VCaP (cell line): ENCODE measurements at regions not wholly inside any gene's neighbourhood (a gene's known extent, or its start where the extent isn't known, plus 50 kb on each side); places are given as distances from the start of the nearest gene placed in this dataset.

Experiments used
- H3K27ac ChIP-seq: fragments of 450-650 bp; 2 replicates; pipeline ENCODE4 v1.5.1; 2017
- TF ChIP-seq, protein P1 (sequence below): fragments of 450-650 bp; conservative IDR thresholded peaks from 2 replicates; pipeline ENCODE4 v1.5.1; 2017; ENCODE audit warnings: mild to moderate bottlenecking, moderate library complexity

- TF ChIP-seq, protein P1, sequence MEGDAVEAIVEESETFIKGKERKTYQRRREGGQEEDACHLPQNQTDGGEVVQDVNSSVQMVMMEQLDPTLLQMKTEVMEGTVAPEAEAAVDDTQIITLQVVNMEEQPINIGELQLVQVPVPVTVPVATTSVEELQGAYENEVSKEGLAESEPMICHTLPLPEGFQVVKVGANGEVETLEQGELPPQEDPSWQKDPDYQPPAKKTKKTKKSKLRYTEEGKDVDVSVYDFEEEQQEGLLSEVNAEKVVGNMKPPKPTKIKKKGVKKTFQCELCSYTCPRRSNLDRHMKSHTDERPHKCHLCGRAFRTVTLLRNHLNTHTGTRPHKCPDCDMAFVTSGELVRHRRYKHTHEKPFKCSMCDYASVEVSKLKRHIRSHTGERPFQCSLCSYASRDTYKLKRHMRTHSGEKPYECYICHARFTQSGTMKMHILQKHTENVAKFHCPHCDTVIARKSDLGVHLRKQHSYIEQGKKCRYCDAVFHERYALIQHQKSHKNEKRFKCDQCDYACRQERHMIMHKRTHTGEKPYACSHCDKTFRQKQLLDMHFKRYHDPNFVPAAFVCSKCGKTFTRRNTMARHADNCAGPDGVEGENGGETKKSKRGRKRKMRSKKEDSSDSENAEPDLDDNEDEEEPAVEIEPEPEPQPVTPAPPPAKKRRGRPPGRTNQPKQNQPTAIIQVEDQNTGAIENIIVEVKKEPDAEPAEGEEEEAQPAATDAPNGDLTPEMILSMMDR = no peak
- H3K27ac ChIP-seq = no peak overlapping the region
Observed at GRCh38 chr16:51592001-51592501, 441.0 kb upstream of the SALL1 start.

GRCh38 chr16:51591480-51591879 lies 440.4 kb upstream of the SALL1 start:
- no peak overlapping the region for H3K27ac ChIP-seq
- TF ChIP-seq, protein P1 = no peak

DNA sequence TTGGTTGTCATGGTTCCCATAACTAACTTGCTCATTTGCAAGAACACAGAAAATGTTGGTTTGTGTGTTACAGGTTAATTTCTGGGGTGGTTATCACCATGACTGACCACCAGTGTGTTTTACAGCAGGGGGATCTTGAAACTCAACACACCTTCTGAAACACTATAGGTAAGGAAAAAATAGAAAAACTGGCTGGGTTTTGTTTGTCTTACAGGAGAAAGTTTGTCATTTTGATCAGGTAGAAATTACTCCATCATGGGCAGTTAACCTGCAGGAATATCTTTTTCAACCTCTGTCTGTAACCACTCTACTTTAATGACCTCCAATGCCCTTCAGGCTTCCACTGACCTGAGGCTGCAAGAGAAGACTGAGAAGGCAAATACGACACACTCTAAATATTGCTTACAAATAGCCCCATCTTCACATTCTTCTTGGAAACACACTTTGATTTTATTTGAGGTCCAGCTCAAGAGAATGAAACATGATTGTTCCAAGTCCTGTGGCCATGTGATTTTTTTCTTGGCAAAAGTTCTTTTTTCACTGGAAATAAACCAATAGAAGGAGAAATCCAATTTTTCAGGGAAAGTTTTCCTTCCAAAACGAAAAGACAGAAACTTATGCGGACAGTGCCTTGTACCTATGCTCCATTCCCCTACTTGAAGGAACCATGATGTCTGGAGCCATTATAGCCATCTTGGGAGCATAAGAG lies 428.7 kb upstream of the SALL1 start:
- no peak overlapping the region for H3K27ac ChIP-seq
- TF ChIP-seq, protein P1 = no peak

DNA sequence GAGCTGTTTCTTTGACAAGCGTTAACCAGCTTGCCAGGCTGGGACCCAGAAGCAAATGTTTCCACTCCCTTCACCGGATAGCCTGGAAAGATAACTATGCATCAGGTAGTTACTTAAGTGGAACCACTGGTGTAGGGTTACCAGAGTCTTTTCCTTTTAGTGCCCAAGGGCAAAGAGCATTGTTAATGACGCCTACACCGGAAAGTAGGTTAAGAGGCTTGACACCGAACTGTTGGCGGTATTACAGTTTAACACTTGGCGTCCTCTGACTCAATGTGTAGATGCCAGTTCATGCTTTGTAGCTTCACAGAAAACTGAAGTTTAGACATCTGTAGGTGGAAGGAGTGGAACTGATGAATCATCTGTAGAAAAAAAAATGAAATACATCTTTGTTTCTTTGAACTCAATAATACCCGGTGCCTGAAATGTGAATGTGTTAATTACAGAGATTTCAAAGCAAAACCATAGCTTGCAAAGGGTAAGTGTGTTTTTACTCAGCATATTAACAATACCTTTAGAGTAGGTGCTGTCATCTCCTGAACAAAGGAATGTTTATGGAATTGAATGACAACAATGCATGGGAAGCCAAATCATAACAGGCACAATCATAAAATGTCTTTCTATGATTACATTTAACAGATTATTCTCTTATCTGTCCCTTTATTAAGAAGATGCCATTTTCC lies 426.7 kb upstream of the SALL1 start:
- no peak overlapping the region for H3K27ac ChIP-seq
- TF ChIP-seq, protein P1 = no peak

- TF ChIP-seq, protein P1 = no peak
- no peak overlapping the region for H3K27ac ChIP-seq
Observed at GRCh38 chr16:51576498-51577195, 425.6 kb upstream of the SALL1 start.

DNA sequence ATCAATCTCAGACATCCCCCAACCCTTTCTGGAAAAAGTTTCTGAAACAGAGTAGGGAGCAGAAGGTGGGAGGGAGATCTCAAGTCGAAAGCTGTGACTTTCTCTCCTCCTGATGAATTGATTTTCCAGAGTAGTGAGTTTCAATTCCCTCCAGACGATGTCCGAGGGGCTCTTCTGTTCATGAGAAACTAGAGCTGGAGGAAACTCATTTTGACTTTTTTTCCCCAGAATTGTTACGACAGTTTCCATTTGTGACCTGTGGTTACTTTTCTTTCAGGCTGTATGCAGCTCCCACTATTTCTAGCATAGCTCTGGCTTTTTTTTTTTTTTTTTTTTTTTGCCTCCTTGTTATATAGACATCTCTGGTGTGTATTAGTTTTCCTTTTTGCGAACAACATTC lies 422.1 kb upstream of the SALL1 start:
- no peak overlapping the region for H3K27ac ChIP-seq
- TF ChIP-seq, protein P1 = no peak
